GM13976 (cell line): ENCODE measurements at regions not wholly inside any gene's neighbourhood (a gene's known extent, or its start where the extent isn't known, plus 50 kb on each side); places are given as distances from the start of the nearest gene placed in this dataset.

Experiments used
- DNase-seq: peaks from one replicate; pipeline ENCODE4 v3.0.0; 2012; ENCODE audit warnings: low spot score
- CTCF ChIP-seq: IDR thresholded peaks from 2 replicates; pipeline ENCODE4 v1.5.1; 2012; ENCODE audit warnings: borderline replicate concordance, mild to moderate bottlenecking; ENCODE audit not compliant: insufficient read depth; ENCODE audit errors: extremely low read depth, missing control alignments, control extremely low read depth
- in situ Hi-C: fragments of 300-500 bp; cut with MboI; formaldehyde crosslinking; loops from one replicate; pipeline ENCODE4 v1.12.0; 2022; ENCODE audit warnings: low sequenced_read_pairs, mixed read lengths, inconsistent platforms; ENCODE audit not compliant: unreplicated experiment

DNA sequence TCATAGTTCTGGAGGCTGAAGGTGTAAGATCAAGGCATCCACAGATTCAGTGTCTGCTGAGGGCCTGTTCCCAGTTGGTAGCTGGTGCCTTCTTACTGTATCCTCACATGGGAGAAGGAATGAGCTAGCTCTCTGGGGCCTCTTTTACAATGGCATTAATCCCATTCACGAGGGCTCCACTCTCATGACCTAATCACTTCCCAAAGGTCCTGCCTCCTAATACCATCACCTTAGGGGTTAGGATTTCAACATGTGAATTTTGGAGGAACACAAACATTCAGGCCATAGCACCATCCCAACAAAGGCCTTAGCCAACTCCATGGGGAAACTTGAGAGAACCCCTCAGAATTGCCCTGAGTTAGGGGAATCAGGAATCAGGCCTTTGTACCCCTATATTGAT, 66.1 kb upstream of the CREB5 start:
- no peak for TF ChIP-seq CTCF
- DNase-seq: no peak
- in situ Hi-C loops: no loop called here

- no peak for DNase-seq
- no peak for TF ChIP-seq CTCF
- in situ Hi-C loops: no loop called here
Observed at GRCh38 chr7:28346676-28347363, 65.5 kb upstream of the CREB5 start.

DNA sequence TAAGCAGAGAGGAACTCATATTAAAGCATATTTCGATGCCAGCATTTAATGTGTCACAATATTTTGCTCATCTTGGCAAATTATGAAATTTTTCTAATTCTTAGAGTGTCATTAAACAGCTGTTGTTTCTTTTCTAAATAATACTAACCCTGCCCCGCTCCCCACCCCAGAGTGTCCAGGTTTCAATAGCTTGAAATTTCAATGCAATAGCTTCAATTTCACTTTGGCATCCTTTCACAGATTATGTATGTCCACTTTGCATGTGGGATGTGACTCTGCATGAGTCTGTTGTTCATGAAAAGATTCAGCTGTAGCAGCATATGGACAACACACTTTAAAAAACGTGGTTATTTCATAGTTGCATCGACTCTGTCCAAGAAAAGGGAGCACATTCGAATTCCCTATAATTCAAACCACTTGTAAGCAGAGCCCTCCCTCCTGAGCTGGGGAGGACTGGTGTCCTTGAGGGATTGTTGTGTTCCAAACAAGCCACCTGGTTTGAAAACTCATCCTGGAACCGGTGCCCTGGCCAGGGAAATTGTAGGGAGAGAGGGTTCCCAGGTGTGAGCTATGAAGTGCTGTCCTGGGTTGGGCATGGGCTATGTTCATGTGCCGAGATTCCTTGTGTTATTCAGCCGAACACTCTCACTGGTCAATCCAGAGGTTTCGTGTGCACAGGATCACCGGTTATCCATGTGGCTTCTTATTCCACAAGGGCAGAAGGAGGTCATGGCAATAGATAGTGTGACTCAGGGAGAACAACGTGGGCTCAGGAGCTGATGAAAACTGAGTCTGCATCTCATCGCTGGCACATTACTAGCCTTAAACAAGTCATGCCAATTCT, 64.6 kb upstream of the CREB5 start:
- in situ Hi-C loops: no loop called here
- DNase-seq: no peak
- TF ChIP-seq CTCF: no peak

GRCh38 chr7:28348636-28349035, 63.7 kb upstream of the CREB5 start:
- TF ChIP-seq CTCF: no peak
- no peak for DNase-seq
- in situ Hi-C loops: no loop called here

GRCh38 chr7:28349637-28350036, 62.7 kb upstream of the CREB5 start:
- no peak for DNase-seq

GRCh38 chr7:28350662-28351061, 61.7 kb upstream of the CREB5 start:
- in situ Hi-C loops: no loop called here
- no peak for DNase-seq
- no peak for TF ChIP-seq CTCF

More at GRCh38 chr7:28349637-28350036, 62.7 kb upstream of the CREB5 start:
- no peak for TF ChIP-seq CTCF
- in situ Hi-C loops: no loop called here
